ENCODE measurements at regions not wholly inside any gene's neighbourhood (a gene's known extent, or its start where the extent isn't known, plus 50 kb on each side); places are given as distances from the start of the nearest gene placed in this dataset.

- Histone ChIP-seq H3K9me3 (no peaks in the 10 kb centered on the region), H3K4me1 (ENCODE audit: control insufficient read depth in 1 of 2, insufficient read depth in 1 of 2, low read depth in 1 of 2, low read length in 1 of 2) (no peaks in the 10 kb centered on the region), H3K36me3 (no peaks in the 10 kb centered on the region), H3K4me3 (ENCODE audit: low read depth in 1 of 2, low read length in 1 of 2) (no peak overlapping the region), H3K27ac (no peak overlapping the region), H3K27me3 (peaks cover 16% of the 10 kb centered on the region)
- TF ChIP-seq CTCF (IDR thresholded peaks at IDR 0.05), result no peak
Measured at GRCh38 chr1:181406989-181407388, 76.3 kb upstream of the CACNA1E start.

- TF ChIP-seq CTCF (IDR thresholded peaks at IDR 0.05), result no peak
- Histone ChIP-seq H3K27me3 (peaks cover 16% of the 10 kb centered on the region), H3K9me3 (no peaks in the 10 kb centered on the region), H3K36me3 (no peaks in the 10 kb centered on the region), H3K4me1 (ENCODE audit: control insufficient read depth in 1 of 2, insufficient read depth in 1 of 2, low read depth in 1 of 2, low read length in 1 of 2) (no peaks in the 10 kb centered on the region), H3K27ac (no peak overlapping the region), H3K4me3 (ENCODE audit: low read depth in 1 of 2, low read length in 1 of 2) (no peak overlapping the region)
Measured at GRCh38 chr1:181409981-181410380, 73.3 kb upstream of the CACNA1E start.

- TF ChIP-seq CTCF (IDR thresholded peaks at IDR 0.05), result no peak
Measured at GRCh38 chr1:181412746-181413145, 70.6 kb upstream of the CACNA1E start.

GRCh38 chr1:181413195-181413815 lies 70.0 kb upstream of the CACNA1E start:
- Histone ChIP-seq H3K27ac (no peak overlapping the region), H3K27me3 (peaks cover 11% of the 10 kb centered on the region), H3K9me3 (no peaks in the 10 kb centered on the region), H3K4me3 (ENCODE audit: low read depth in 1 of 2, low read length in 1 of 2) (no peak overlapping the region), H3K36me3 (no peaks in the 10 kb centered on the region), H3K4me1 (ENCODE audit: control insufficient read depth in 1 of 2, insufficient read depth in 1 of 2, low read depth in 1 of 2, low read length in 1 of 2) (no peaks in the 10 kb centered on the region)
- TF ChIP-seq CTCF (IDR thresholded peaks at IDR 0.05), result no peak

More at GRCh38 chr1:181412746-181413145, 70.6 kb upstream of the CACNA1E start:
- Histone ChIP-seq H3K27ac (no peak overlapping the region), H3K4me3 (ENCODE audit: low read depth in 1 of 2, low read length in 1 of 2) (no peak overlapping the region), H3K4me1 (ENCODE audit: control insufficient read depth in 1 of 2, insufficient read depth in 1 of 2, low read depth in 1 of 2, low read length in 1 of 2) (no peaks in the 10 kb centered on the region), H3K27me3 (peaks cover 15% of the 10 kb centered on the region), H3K9me3 (no peaks in the 10 kb centered on the region), H3K36me3 (no peaks in the 10 kb centered on the region)

GRCh38 chr1:181413836-181414235 lies 69.5 kb upstream of the CACNA1E start:
- peaks cover 8% of the 10 kb centered on the region for H3K27me3 ChIP-seq
- H3K4me3 ChIP-seq (ENCODE audit: low read depth in 1 of 2, low read length in 1 of 2), result no peak overlapping the region
- H3K9me3 ChIP-seq, result no peaks in the 10 kb centered on the region
- H3K36me3 ChIP-seq, result no peaks in the 10 kb centered on the region
- no peak for TF ChIP-seq CTCF (IDR thresholded peaks at IDR 0.05)
- H3K4me1 ChIP-seq (ENCODE audit: control insufficient read depth in 1 of 2, insufficient read depth in 1 of 2, low read depth in 1 of 2, low read length in 1 of 2), result no peaks in the 10 kb centered on the region
- H3K27ac ChIP-seq, result no peak overlapping the region
